ENCODE measurements at regions not wholly inside any gene's neighbourhood (a gene's known extent, or its start where the extent isn't known, plus 50 kb on each side); places are given as distances from the start of the nearest gene placed in this dataset.

DNA sequence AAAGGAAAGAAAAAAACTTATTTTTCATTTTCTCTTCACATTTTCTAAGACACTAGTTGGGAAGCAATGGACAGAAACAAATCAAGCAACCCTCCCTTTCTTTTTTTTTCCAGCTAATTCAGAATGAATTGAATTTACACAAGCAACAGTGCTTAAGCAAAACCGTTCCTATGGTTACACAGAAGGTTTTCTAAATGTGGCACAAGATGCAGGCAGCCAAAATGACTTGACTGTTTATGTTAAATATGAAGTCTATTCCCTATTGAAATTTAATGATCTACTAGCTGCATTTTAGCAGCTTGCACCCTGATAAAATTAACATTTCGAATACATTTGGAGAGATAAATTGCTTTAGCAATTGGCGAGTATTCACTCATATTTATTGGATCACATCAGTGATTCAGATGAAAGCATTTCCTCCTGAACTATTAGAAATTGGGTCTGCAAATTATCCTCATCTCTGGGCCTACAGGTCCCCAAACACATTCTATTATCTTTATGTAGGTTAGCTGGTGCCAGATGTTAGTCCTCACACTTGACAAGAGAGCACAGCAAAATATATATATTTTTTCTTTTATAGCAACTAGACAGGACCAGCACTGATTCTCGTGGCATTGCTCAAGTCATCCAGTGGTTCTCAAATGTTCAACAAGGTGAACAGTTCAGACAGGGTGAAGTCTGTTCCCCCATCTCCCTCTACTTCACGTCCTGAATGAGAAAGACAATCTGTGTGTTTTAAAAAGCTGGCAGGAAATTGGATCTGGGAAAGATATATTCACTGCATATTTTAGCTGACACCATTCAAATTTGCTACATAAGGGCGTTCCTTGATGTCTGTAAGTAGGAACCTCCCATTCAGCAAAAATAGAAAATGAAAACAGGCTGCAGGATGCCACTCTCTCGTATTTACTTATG is 463.6 kb upstream of the KCNMB2 start:
- TF ChIP-seq, protein P1, sequence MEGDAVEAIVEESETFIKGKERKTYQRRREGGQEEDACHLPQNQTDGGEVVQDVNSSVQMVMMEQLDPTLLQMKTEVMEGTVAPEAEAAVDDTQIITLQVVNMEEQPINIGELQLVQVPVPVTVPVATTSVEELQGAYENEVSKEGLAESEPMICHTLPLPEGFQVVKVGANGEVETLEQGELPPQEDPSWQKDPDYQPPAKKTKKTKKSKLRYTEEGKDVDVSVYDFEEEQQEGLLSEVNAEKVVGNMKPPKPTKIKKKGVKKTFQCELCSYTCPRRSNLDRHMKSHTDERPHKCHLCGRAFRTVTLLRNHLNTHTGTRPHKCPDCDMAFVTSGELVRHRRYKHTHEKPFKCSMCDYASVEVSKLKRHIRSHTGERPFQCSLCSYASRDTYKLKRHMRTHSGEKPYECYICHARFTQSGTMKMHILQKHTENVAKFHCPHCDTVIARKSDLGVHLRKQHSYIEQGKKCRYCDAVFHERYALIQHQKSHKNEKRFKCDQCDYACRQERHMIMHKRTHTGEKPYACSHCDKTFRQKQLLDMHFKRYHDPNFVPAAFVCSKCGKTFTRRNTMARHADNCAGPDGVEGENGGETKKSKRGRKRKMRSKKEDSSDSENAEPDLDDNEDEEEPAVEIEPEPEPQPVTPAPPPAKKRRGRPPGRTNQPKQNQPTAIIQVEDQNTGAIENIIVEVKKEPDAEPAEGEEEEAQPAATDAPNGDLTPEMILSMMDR (IDR thresholded peaks at IDR 0.05 in 8 of 11, conservative IDR thresholded peaks at IDR 0.05 in 3 of 11), result no peak
- TF ChIP-seq POLR2AphosphoS5 (IDR thresholded peaks at IDR 0.05) (no peak), POLR2A (IDR thresholded peaks at IDR 0.05) (no peak)

All from spleen (tissue), 7 donors.